Neutrophil (primary cell): ENCODE measurements at regions not wholly inside any gene's neighbourhood (a gene's known extent, or its start where the extent isn't known, plus 50 kb on each side); places are given as distances from the start of the nearest gene placed in this dataset.

Experiments used
- H3K27ac ChIP-seq: fragments of 200-600 bp; sonication (generic); 2 replicates; pipeline ENCODE4 v1.5.1; 2016; ENCODE audit warnings: mild to moderate bottlenecking, moderate library complexity
- H3K27me3 ChIP-seq: fragments of 200-600 bp; sonication (generic); 2 replicates; pipeline ENCODE4 v1.6.0; 2016; ENCODE audit warnings: mild to moderate bottlenecking
- H3K36me3 ChIP-seq: fragments of 200-600 bp; sonication (generic); 2 replicates; pipeline ENCODE4 v1.5.1; 2017
- H3K4me1 ChIP-seq, 2 experiments: fragments of 200-600 bp in 1 of 2; sonication (generic) in 1 of 2; 1 replicate in 1 of 2; 2 replicates in 1 of 2; pipeline versions ENCODE4 v1.5.1 to v1.6.1; 2013 to 2016; ENCODE audit warnings: low read depth in 1 of 2, low read length in 1 of 2, mild to moderate bottlenecking in 1 of 2, moderate library complexity in 1 of 2; ENCODE audit not compliant: control insufficient read depth in 1 of 2, insufficient read depth in 1 of 2
- H3K4me3 ChIP-seq, 2 experiments: fragments of 200-600 bp in 1 of 2; sonication (generic) in 1 of 2; 1 replicate in 1 of 2; 2 replicates in 1 of 2; pipeline ENCODE4 v1.5.1; 2013 to 2016; ENCODE audit warnings: low read depth in 1 of 2, low read length in 1 of 2, mild to moderate bottlenecking in 1 of 2, moderate library complexity in 1 of 2
- H3K9me3 ChIP-seq: fragments of 200-600 bp; sonication (generic); 2 replicates; pipeline ENCODE4 v1.5.1; 2016
- TF ChIP-seq, protein P1 (sequence below): fragments of 200-600 bp; sonication (generic); IDR thresholded peaks from 2 replicates; pipeline ENCODE4 v1.5.1; 2016; ENCODE audit warnings: antibody characterized with exemption

DNA sequence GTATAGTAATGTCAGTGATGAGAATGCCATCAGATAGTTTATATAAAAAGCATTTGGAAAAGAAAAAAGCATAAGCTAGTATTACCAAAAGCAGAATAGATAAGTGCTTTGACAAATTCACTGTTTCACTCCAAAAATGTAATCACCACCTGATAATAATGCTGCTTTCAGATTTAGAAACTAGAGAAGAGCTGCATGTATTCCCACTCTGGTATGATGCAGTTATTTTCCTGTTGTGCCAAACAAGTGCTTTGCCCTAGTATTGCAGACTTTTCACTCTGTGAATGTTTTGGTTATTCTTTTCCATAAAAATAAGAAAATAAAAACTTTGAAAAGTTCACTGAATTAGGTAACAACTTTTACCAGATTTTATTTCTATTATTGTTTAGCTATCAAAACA is 267.7 kb upstream of the TET2 start:
- H3K9me3 ChIP-seq, result no peaks in the 10 kb centered on the region
- no peaks in the 10 kb centered on the region for H3K36me3 ChIP-seq
- no peak overlapping the region for H3K27ac ChIP-seq
- no peaks in the 10 kb centered on the region for H3K27me3 ChIP-seq
- H3K4me1 ChIP-seq, result no peaks in the 10 kb centered on the region
- H3K4me3 ChIP-seq, result no peak overlapping the region
- TF ChIP-seq, protein P1, sequence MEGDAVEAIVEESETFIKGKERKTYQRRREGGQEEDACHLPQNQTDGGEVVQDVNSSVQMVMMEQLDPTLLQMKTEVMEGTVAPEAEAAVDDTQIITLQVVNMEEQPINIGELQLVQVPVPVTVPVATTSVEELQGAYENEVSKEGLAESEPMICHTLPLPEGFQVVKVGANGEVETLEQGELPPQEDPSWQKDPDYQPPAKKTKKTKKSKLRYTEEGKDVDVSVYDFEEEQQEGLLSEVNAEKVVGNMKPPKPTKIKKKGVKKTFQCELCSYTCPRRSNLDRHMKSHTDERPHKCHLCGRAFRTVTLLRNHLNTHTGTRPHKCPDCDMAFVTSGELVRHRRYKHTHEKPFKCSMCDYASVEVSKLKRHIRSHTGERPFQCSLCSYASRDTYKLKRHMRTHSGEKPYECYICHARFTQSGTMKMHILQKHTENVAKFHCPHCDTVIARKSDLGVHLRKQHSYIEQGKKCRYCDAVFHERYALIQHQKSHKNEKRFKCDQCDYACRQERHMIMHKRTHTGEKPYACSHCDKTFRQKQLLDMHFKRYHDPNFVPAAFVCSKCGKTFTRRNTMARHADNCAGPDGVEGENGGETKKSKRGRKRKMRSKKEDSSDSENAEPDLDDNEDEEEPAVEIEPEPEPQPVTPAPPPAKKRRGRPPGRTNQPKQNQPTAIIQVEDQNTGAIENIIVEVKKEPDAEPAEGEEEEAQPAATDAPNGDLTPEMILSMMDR, result no peak

DNA sequence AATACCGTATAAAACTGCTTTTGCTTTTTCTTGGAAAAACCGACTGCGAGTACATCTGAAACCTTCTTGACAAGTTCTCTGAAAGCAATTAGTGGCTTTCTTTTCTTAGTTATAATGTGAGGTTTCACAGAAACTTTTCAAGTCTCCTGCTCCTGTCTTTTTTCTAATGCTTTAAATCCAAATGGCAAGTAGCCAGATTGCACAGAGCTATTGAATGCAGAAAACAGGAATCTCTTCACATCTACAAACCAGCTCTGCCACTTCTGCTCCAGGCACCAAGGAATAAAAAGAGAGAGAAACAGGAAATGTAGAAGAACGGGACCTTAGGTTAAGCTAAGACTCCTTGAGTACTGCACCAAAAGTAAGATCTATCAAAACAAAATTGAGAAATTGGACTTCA is 267.3 kb upstream of the TET2 start:
- H3K27me3 ChIP-seq, result no peaks in the 10 kb centered on the region
- no peak overlapping the region for H3K4me3 ChIP-seq
- H3K4me1 ChIP-seq, result no peaks in the 10 kb centered on the region
- H3K27ac ChIP-seq, result no peak overlapping the region
- H3K36me3 ChIP-seq, result no peaks in the 10 kb centered on the region
- no peaks in the 10 kb centered on the region for H3K9me3 ChIP-seq
- TF ChIP-seq, protein P1, result no peak

DNA sequence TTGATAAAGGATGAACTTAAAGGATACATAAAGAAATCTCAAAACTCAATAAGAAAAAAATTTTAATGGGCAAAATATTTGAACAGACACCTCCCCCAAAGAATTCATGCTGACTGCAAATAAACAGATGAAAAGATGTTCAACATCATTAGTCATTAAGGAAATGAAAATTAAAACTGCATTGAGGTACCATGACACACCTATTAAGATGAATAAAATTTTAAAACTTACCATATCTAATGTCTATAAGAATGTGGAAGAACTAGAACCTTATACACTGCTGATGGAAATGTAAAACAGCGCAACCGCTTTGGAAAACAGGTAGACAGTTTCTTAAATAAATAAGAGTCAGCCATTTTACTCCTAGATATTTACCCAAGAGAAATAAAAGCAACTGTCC is 266.8 kb upstream of the TET2 start:
- TF ChIP-seq, protein P1, result no peak

DNA sequence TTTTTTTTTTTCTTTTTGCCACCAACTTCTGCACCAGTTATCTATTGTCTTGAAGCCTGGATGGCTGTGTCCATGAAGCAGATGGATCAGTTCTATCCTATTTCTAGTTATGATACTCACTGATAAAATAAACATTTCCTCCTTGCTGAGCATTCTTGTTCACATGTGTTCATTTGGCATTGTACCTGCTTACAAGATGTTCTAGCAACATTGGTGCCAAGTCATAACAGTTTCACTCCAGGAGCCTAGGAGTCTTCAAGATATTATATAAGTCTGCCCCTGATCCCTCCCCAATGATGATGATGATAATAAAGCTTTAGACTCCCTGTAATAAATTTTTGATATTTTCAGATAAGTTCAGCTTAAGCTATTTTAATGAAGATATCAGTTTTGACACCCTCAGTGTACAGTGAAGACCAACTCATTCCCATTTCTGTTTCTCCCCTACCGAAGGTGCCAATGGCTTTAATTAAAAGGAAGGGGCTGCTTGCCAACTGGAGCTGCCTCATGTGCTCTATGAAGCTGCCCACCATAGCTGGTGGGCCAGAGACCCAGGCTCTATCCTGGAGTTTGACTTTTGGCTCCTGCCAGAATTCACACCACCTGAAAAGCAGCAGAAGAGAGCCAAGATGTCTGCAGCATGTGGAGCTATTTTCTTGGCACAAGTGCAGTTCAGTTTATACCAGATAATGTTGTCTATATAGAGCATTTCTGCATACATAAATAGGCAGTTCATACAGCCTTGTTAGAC is 265.4 kb upstream of the TET2 start:
- no peaks in the 10 kb centered on the region for H3K27me3 ChIP-seq
- no peaks in the 10 kb centered on the region for H3K4me1 ChIP-seq
- no peaks in the 10 kb centered on the region for H3K9me3 ChIP-seq
- H3K4me3 ChIP-seq, result no peak overlapping the region
- no peak overlapping the region for H3K27ac ChIP-seq
- no peaks in the 10 kb centered on the region for H3K36me3 ChIP-seq
- TF ChIP-seq, protein P1, result no peak

More for the DNA sequence above, 266.8 kb upstream of the TET2 start:
- Histone ChIP-seq H3K4me3 (no peak overlapping the region), H3K36me3 (no peaks in the 10 kb centered on the region), H3K27me3 (no peaks in the 10 kb centered on the region), H3K27ac (no peak overlapping the region), H3K9me3 (no peaks in the 10 kb centered on the region), H3K4me1 (no peaks in the 10 kb centered on the region)

DNA sequence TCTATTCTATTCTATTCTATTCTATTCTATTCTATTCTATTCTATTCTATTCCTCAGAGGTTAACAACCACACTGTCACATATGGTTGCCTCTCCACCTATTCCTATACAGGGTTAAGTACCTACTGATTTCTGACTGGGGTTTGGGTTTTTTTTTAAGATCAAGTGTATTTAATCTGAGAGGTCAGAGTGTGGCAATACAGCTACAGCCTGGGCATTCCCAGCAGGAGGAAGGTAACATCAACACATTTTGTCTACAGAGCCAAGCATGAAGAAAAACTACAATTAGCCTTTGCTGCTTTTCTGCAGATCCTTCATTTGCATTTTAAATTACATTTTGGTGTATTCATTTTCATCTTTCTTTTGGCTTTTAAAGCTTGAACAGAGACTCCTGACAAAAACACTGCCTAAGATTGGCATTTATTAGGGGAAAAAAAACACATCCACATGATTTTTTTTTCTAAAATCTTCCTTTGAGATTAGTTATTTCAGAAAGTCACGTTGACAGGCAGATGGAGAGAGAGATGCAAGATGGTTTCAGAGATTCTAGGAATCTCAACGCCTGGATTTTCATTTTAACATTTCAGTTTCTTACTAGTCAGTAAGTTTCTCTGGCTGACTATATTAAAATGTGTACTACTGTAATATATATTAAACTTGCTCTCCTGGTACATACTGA is 255.9 kb upstream of the TET2 start:
- Histone ChIP-seq H3K36me3 (no peaks in the 10 kb centered on the region), H3K4me3 (no peak overlapping the region), H3K27ac (no peak overlapping the region), H3K27me3 (no peaks in the 10 kb centered on the region), H3K9me3 (no peaks in the 10 kb centered on the region), H3K4me1 (no peaks in the 10 kb centered on the region)
- TF ChIP-seq, protein P1, result no peak
